ENCODE measurements at regions not wholly inside any gene's neighbourhood (a gene's known extent, or its start where the extent isn't known, plus 50 kb on each side); places are given as distances from the start of the nearest gene placed in this dataset.
A peak's percentile ranks its signal among the peaks of the same experiment; 100 is the strongest.
"Not testable (repeated sequence)": the region's sequence is repeated elsewhere in the genome, so short reads cannot be mapped to it uniquely, and the experiment has no call there.

GRCh38 chr18:30596635-30597034 lies 445.9 kb downstream of the DSC3 start:
- peak; percentile 71 for FAIRE-seq
- TF ChIP-seq CTCF (IDR thresholded peaks at IDR 0.05; ENCODE audit: insufficient read depth, missing control alignments) = no peak

GRCh38 chr18:30595942-30596341 lies 446.6 kb downstream of the DSC3 start:
- TF ChIP-seq CTCF (IDR thresholded peaks at IDR 0.05; ENCODE audit: insufficient read depth, missing control alignments) = no peak
- DNase-seq (ENCODE audit: insufficient read length, low spot score) (no peak), FAIRE-seq (peak; percentile 6)

More at GRCh38 chr18:30596635-30597034, 445.9 kb downstream of the DSC3 start:
- DNase-seq (ENCODE audit: insufficient read length, low spot score) = no peak

- not testable (repeated sequence) for DNase-seq (ENCODE audit: insufficient read length, low spot score); FAIRE-seq
Observed at GRCh38 chr18:30594911-30595310, 447.6 kb downstream of the DSC3 start.

GRCh38 chr18:30591462-30591861 lies 451.1 kb downstream of the DSC3 start:
- FAIRE-seq (no peak), DNase-seq (ENCODE audit: insufficient read length, low spot score) (no peak)
- TF ChIP-seq CTCF (IDR thresholded peaks at IDR 0.05; ENCODE audit: insufficient read depth, missing control alignments) = no peak

- peak; percentile 68 for FAIRE-seq
- TF ChIP-seq CTCF (IDR thresholded peaks at IDR 0.05; ENCODE audit: insufficient read depth, missing control alignments) = no peak
- DNase-seq (ENCODE audit: insufficient read length, low spot score) = no peak
Observed at GRCh38 chr18:30588673-30589164, 453.8 kb downstream of the DSC3 start.

GRCh38 chr18:30583768-30584167 lies 458.8 kb downstream of the DSC3 start:
- FAIRE-seq (peak; percentile 84), DNase-seq (ENCODE audit: insufficient read length, low spot score) (no peak)
- TF ChIP-seq CTCF (IDR thresholded peaks at IDR 0.05; ENCODE audit: insufficient read depth, missing control alignments) = no peak

- TF ChIP-seq CTCF (IDR thresholded peaks at IDR 0.05; ENCODE audit: insufficient read depth, missing control alignments) = no peak
- FAIRE-seq = no peak
- no peak for DNase-seq (ENCODE audit: insufficient read length, low spot score)
Observed at GRCh38 chr18:30582078-30582477, 460.5 kb downstream of the DSC3 start.

- no peak for DNase-seq (ENCODE audit: insufficient read length, low spot score)
- no peak for FAIRE-seq
- TF ChIP-seq CTCF (IDR thresholded peaks at IDR 0.05; ENCODE audit: insufficient read depth, missing control alignments) = no peak
Observed at GRCh38 chr18:30578707-30579106, 463.8 kb downstream of the DSC3 start.

Measured in D721Med (cell line).